Thoracic aorta (tissue), 2 donors: ENCODE measurements at regions not wholly inside any gene's neighbourhood (a gene's known extent, or its start where the extent isn't known, plus 50 kb on each side); places are given as distances from the start of the nearest gene placed in this dataset.

Source experiments
- ATAC-seq: fragments of 150-250 bp; one replicate; pipeline ENCODE4 v1.8.0; 2017; ENCODE audit warnings: low read depth; ENCODE audit not compliant: insufficient number of reproducible peaks, low FRiP score
- DNase-seq: peaks from one replicate; pipeline ENCODE4 v3.0.0-alpha.2; 2020; ENCODE audit warnings: low spot score
- H3K27ac ChIP-seq, 2 donors: fragments of 200-600 bp; sonication (generic); 1 replicate in 1 of 2; 2 replicates in 1 of 2; pipeline ENCODE4 v1.5.1; 2016; ENCODE audit warnings: mild to moderate bottlenecking in 2 of 2, moderate library complexity in 2 of 2
- H3K27me3 ChIP-seq: fragments of 200-600 bp; sonication (generic); replicated peaks from 2 replicates; pipeline ENCODE4 v1.6.0; 2016; ENCODE audit warnings: mild to moderate bottlenecking; ENCODE audit not compliant: insufficient read depth
- H3K36me3 ChIP-seq: fragments of 200-600 bp; sonication (generic); one replicate; pipeline ENCODE4 v1.5.1; 2016
- H3K4me1 ChIP-seq, 2 donors: fragments of 200-600 bp; sonication (generic); 1 replicate in 1 of 2; 2 replicates in 1 of 2; pipeline versions ENCODE4 v1.5.1 to v1.6.0; 2016; ENCODE audit warnings: low read depth in 2 of 2, mild to moderate bottlenecking in 1 of 2; ENCODE audit not compliant: control insufficient read depth in 1 of 2
- H3K4me3 ChIP-seq: fragments of 200-600 bp; sonication (generic); 2 replicates; pipeline ENCODE4 v1.5.1; 2016; ENCODE audit warnings: mild to moderate bottlenecking
- H3K9me3 ChIP-seq: fragments of 200-600 bp; sonication (generic); 2 replicates; pipeline ENCODE4 v1.5.1; 2016
- TF ChIP-seq, protein P1 (sequence below): fragments of 200-600 bp; sonication (generic); IDR thresholded peaks from one replicate; pipeline ENCODE4 v1.5.1; 2019; ENCODE audit warnings: antibody characterized with exemption

DNA sequence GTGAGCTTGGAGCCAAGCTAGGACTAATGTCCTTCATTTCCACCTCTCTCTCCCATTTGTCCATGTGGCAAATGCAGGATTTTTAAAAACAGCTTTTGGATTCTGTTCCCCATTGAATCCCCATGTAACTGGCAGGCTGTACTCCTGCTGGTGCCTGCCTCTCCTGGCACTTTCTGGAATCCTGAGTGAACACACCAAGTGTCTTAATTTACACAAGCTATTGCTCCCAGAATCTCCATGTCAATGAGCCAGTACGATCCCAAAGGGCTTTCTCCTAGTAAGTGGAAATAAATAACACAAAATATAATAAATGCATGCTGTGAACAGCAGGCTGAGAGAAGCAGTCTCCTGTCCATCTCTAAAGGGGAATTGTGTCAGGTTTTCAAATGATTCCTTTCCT, 88.4 kb upstream of the WWC1 start:
- DNase-seq: no peak
- Histone ChIP-seq H3K4me3 (no peak overlapping the region), H3K27ac (no peak overlapping the region), H3K27me3 (no peaks in the 10 kb centered on the region), H3K36me3 (no peaks in the 10 kb centered on the region), H3K9me3 (no peaks in the 10 kb centered on the region), H3K4me1 (no peaks in the 10 kb centered on the region)
- TF ChIP-seq, protein P1, sequence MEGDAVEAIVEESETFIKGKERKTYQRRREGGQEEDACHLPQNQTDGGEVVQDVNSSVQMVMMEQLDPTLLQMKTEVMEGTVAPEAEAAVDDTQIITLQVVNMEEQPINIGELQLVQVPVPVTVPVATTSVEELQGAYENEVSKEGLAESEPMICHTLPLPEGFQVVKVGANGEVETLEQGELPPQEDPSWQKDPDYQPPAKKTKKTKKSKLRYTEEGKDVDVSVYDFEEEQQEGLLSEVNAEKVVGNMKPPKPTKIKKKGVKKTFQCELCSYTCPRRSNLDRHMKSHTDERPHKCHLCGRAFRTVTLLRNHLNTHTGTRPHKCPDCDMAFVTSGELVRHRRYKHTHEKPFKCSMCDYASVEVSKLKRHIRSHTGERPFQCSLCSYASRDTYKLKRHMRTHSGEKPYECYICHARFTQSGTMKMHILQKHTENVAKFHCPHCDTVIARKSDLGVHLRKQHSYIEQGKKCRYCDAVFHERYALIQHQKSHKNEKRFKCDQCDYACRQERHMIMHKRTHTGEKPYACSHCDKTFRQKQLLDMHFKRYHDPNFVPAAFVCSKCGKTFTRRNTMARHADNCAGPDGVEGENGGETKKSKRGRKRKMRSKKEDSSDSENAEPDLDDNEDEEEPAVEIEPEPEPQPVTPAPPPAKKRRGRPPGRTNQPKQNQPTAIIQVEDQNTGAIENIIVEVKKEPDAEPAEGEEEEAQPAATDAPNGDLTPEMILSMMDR: no peak
- no peak for ATAC-seq

DNA sequence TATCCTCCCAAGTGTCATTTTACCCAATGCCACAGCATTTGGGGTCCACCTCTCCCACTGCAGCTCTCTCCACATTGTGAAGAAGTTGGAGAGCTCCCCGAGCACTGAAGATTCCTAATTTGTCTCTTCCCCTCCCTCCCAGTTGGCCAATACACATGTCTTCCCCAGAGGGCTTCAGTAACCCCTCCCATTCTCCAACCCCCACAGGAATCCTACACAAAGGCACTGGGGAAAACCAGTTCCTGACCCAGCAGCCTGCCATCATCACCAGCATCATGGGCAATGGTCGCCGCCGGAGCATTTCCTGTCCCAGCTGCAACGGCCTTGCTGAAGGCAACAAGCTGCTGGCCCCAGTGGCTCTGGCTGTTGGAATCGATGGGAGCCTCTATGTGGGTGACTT, 87.3 kb upstream of the WWC1 start:
- Histone ChIP-seq H3K27me3 (no peaks in the 10 kb centered on the region), H3K4me3 (no peak overlapping the region), H3K36me3 (no peaks in the 10 kb centered on the region), H3K4me1 (peaks cover 0 to 2% of the 10 kb centered on the region in 2 donors), H3K9me3 (no peaks in the 10 kb centered on the region), H3K27ac (no peak overlapping the region)
- TF ChIP-seq, protein P1: no peak
- ATAC-seq (no peak), DNase-seq (no peak)

DNA sequence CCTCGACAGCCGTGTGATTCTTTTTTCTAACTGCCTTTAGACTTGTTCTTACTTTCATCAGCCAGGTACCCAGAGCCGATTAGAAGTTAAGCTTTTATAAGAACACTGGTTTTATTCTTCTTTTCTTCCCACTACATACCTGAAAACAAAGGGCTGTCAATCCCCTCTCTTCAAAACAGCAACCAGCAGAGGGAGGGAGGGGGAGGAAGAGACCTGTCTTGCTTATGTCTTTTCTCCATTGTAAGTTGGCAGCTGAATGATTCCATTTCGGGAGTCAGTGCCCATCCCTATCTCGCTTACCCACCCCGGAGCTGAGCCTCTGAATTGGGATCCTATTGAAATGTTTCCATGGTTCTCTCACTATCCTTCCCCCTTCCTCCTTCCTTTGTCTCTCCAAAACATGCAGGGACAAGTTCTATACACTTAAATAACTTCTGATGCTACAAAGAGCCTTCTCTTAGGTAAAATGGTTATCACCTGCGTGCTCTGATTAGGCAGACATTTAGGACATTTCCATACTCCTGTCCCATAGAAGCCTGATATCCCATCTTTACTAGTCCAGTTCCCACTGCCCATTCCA, 83.9 kb upstream of the WWC1 start:
- Histone ChIP-seq H3K27me3 (no peaks in the 10 kb centered on the region), H3K9me3 (no peaks in the 10 kb centered on the region), H3K36me3 (no peaks in the 10 kb centered on the region), H3K27ac (no peak overlapping the region), H3K4me3 (no peak overlapping the region), H3K4me1 (peaks cover 6 to 12% of the 10 kb centered on the region in 2 donors)
- DNase-seq (no peak), ATAC-seq (no peak)
- TF ChIP-seq, protein P1: no peak

DNA sequence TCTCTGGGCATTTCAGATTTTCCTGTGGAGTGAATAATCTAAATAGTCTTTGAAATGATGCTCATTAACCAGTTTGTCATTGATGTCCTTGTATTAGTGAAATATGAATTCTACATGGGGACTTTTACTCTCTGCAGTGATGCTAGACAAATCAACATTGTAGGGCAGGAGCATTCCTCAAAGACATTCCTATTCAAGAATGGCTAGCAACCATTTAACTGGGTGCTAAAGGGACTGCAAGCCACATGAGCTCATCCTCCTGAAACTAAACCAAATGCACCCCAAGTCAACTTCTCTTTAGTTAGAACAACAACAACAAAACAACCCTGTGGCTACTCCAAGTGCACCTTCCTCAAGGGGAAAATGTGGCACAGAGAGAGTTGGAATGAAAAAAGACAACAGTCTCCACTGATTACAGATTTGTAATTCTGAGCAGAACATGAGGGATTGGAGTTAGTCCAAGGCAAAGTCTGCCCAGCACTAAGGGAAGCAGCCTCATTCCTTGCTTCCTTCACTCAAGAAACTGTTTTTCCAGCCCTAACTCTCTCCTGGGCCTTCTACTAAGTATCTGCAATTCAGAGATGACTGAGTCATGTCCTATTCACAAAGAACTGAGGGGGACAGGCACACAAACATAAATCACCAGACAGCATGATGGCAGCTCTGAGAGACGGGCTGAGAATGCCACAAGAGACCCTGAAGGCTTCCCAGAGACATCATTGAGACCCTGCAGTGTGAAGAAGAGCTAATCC, 82.0 kb upstream of the WWC1 start:
- DNase-seq (no peak), ATAC-seq (no peak)
- TF ChIP-seq, protein P1: no peak
- no peaks in the 10 kb centered on the region for H3K36me3 ChIP-seq
- H3K27me3 ChIP-seq: no peaks in the 10 kb centered on the region
- no peaks in the 10 kb centered on the region for H3K9me3 ChIP-seq
- H3K4me1 ChIP-seq: peaks cover 6 to 12% of the 10 kb centered on the region in 2 donors
- H3K27ac ChIP-seq: peak overlapping the region in 1 of 2 donors; percentile 43
- H3K4me3 ChIP-seq: no peak overlapping the region

DNA sequence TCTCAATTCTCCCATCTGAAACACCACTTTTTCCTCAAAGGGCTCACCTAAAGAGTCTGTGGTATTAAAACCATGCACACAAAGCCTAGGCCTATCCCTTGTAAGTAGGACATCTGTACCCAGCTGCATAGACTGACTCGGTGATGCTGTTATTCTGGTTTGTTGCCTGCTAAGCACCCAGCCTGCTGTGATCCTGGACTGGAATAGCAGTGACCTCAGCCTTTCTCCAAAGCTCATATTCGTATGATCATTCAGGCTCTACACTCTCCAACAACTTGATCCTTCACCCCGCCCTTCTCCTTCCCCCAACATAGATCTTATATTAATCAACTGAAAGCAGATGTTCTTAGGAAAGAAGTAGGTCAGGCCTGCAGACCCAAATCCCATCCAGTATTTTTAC, 81.4 kb upstream of the WWC1 start:
- ATAC-seq (no peak), DNase-seq (no peak)
- Histone ChIP-seq H3K27ac (peak overlapping the region in 1 of 2 donors; percentile 43), H3K9me3 (no peaks in the 10 kb centered on the region), H3K4me3 (no peak overlapping the region), H3K27me3 (no peaks in the 10 kb centered on the region), H3K36me3 (no peaks in the 10 kb centered on the region), H3K4me1 (peaks cover 6 to 12% of the 10 kb centered on the region in 2 donors)
- TF ChIP-seq, protein P1: no peak
